IMR-90 (cell line): ENCODE measurements at regions not wholly inside any gene's neighbourhood (a gene's known extent, or its start where the extent isn't known, plus 50 kb on each side); places are given as distances from the start of the nearest gene placed in this dataset.

ENCODE experiments used
- ATAC-seq: fragments of 200-7000 bp; cut with Tn5 transposase; 2 replicates; pipeline ENCODE4 v1.9.1; 2020; ENCODE audit warnings: low read depth, mild to moderate bottlenecking, moderate library complexity
- BruUV-seq: library from RNA; stranded (reverse); fragments of 400-500 nt; replicated peaks from 2 replicates; lab custom pipeline; 2021; lab: Mats Ljungman, UMichigan
- CTCF ChIA-PET: fragments of 300-600 bp; formaldehyde crosslinking; extraction: SDS; loops from one replicate; lab custom pipeline; 2021; ENCODE audit warnings: antibody characterized with exemption; lab: Yijun Ruan, JAX
- POLR2A ChIA-PET: fragments of 300-600 bp; sonication (Branson Sonifier 250); formaldehyde crosslinking; loops from one replicate; lab custom pipeline; 2022; ENCODE audit warnings: antibody characterized with exemption; ENCODE audit not compliant: unreplicated experiment; lab: Charles Lee
- DNase-seq: peaks from one replicate; pipeline ENCODE4 v3.0.0; 2013
- H2AFZ ChIP-seq: replicated peaks from 2 replicates; pipeline ENCODE3; 2013; ENCODE audit warnings: low read length, mild to moderate bottlenecking; ENCODE audit not compliant: poor library complexity
- H2AK5ac ChIP-seq: 2 replicates; pipeline ENCODE4 v1.6.1; 2013; ENCODE audit warnings: low read depth, low read length, inconsistent platforms
- H2AK9ac ChIP-seq: replicated peaks from 2 replicates; pipeline ENCODE3; 2013; ENCODE audit warnings: mild to moderate bottlenecking, low read depth, low read length, moderate library complexity; ENCODE audit not compliant: poor library complexity
- H2BK120ac ChIP-seq: 2 replicates; pipeline ENCODE4 v1.6.1; 2013; ENCODE audit warnings: low read depth, low read length, inconsistent platforms
- H2BK15ac ChIP-seq: 3 replicates; pipeline ENCODE4 v1.6.1; 2013; ENCODE audit warnings: low read depth, low read length, inconsistent platforms
- H2BK20ac ChIP-seq: 2 replicates; pipeline ENCODE4 v1.6.1; 2013; ENCODE audit warnings: low read depth, mild to moderate bottlenecking, inconsistent platforms, low read length, moderate library complexity
- H2BK5ac ChIP-seq: 2 replicates; pipeline ENCODE4 v1.6.1; 2013; ENCODE audit warnings: mild to moderate bottlenecking, low read depth, low read length, inconsistent platforms; ENCODE audit not compliant: poor library complexity, severe bottlenecking
- H3K14ac ChIP-seq: replicated peaks from 2 replicates; pipeline ENCODE4 v1.6.1; 2013; ENCODE audit warnings: low read depth, low read length, inconsistent platforms
- H3K18ac ChIP-seq: 2 replicates; pipeline ENCODE4 v1.6.1; 2013; ENCODE audit warnings: low read depth, low read length, control low read depth
- H3K23ac ChIP-seq: 2 replicates; pipeline ENCODE4 v1.6.1; 2013; ENCODE audit warnings: low read depth, low read length, inconsistent platforms
- H3K27ac ChIP-seq: 2 replicates; pipeline ENCODE4 v1.5.1; 2013; ENCODE audit warnings: mild to moderate bottlenecking, control low read depth, low read length; ENCODE audit not compliant: insufficient read depth
- H3K27me3 ChIP-seq: 2 replicates; pipeline ENCODE4 v1.6.1; 2013; ENCODE audit warnings: low read length; ENCODE audit not compliant: control insufficient read depth, insufficient read depth
- H3K36me3 ChIP-seq: 2 replicates; pipeline ENCODE4 v1.6.1; 2013; ENCODE audit warnings: low read length, mixed read lengths; ENCODE audit not compliant: control insufficient read depth, insufficient read depth
- H3K4ac ChIP-seq: 2 replicates; pipeline ENCODE4 v1.6.1; 2013; ENCODE audit warnings: low read depth, low read length, inconsistent platforms
- H3K4me1 ChIP-seq: 2 replicates; pipeline ENCODE4 v1.6.1; 2013; ENCODE audit warnings: low read length, mixed read lengths; ENCODE audit not compliant: control insufficient read depth, insufficient read depth
- H3K4me2 ChIP-seq: 2 replicates; pipeline ENCODE4 v1.6.1; 2013; ENCODE audit warnings: low read depth, mild to moderate bottlenecking, control low read depth, low read length, moderate library complexity
- H3K4me3 ChIP-seq: 2 replicates; pipeline ENCODE4 v1.5.1; 2013; ENCODE audit warnings: low read depth, mild to moderate bottlenecking, control low read depth, low read length, moderate library complexity; ENCODE audit not compliant: insufficient read depth
- H3K56ac ChIP-seq: 2 replicates; pipeline ENCODE4 v1.6.1; 2013; ENCODE audit warnings: low read length, inconsistent platforms; ENCODE audit not compliant: insufficient read depth; ENCODE audit errors: extremely low read depth
- H3K79me1 ChIP-seq, 2 experiments: 2 replicates each; pipeline ENCODE4 v1.6.1; 2013; ENCODE audit warnings: low read length in 2 of 2, inconsistent platforms in 1 of 2, low read depth in 1 of 2
- H3K9ac ChIP-seq: 2 replicates; pipeline ENCODE4 v1.6.1; 2013; ENCODE audit warnings: low read depth, low read length, control low read depth
- H3K9me1 ChIP-seq: 2 replicates; pipeline ENCODE4 v1.6.1; 2013; ENCODE audit warnings: low read length, inconsistent platforms; ENCODE audit not compliant: insufficient read depth
- H3K9me3 ChIP-seq: 2 replicates; pipeline ENCODE4 v1.6.1; 2013; ENCODE audit warnings: low read length; ENCODE audit not compliant: control insufficient read depth, insufficient read depth
- H4K20me1 ChIP-seq: 2 replicates; pipeline ENCODE4 v1.6.1; 2013; ENCODE audit warnings: low read length, inconsistent platforms; ENCODE audit not compliant: insufficient read depth
- H4K5ac ChIP-seq: 2 replicates; pipeline ENCODE4 v1.6.1; 2013; ENCODE audit warnings: mild to moderate bottlenecking, low read depth, low read length, control low read depth
- H4K8ac ChIP-seq, 2 experiments: 2 replicates each; pipeline ENCODE4 v1.6.1; 2013; ENCODE audit warnings: low read depth in 2 of 2, low read length in 2 of 2, control low read depth in 1 of 2, inconsistent platforms in 1 of 2
- H4K91ac ChIP-seq: 2 replicates; pipeline ENCODE4 v1.6.1; 2013; ENCODE audit warnings: low read depth, low read length, inconsistent platforms; ENCODE audit not compliant: insufficient read depth
- BHLHE40 ChIP-seq: fragments of 150-350 bp; IDR thresholded peaks from 2 replicates; pipeline ENCODE4 v1.6.1; 2016; ENCODE audit warnings: mild to moderate bottlenecking, low read depth, low read length
- CEBPB ChIP-seq: IDR thresholded peaks from 2 replicates; pipeline ENCODE4 v1.6.1; 2012; ENCODE audit warnings: low read depth, low read length, improper control_type of control experiment
- CHD1 ChIP-seq: IDR thresholded peaks from 2 replicates; pipeline ENCODE4 v1.6.1; 2012; ENCODE audit warnings: low read depth, low read length, improper control_type of control experiment
- CTCF ChIP-seq: conservative IDR thresholded peaks from 2 replicates; pipeline ENCODE4 v1.5.1; 2012; ENCODE audit warnings: mild to moderate bottlenecking, low read depth, low read length, improper control_type of control experiment
- FOS ChIP-seq: fragments of 150-350 bp; IDR thresholded peaks from 2 replicates; pipeline ENCODE4 v1.6.1; 2016; ENCODE audit warnings: low read depth, low read length
- MAFK ChIP-seq: IDR thresholded peaks from 2 replicates; pipeline ENCODE4 v1.6.1; 2012; ENCODE audit warnings: low read depth, low read length, improper control_type of control experiment
- MAZ ChIP-seq: IDR thresholded peaks from 2 replicates; pipeline ENCODE4 v1.6.1; 2012; ENCODE audit warnings: low read depth, mild to moderate bottlenecking, low read length, improper control_type of control experiment, moderate library complexity, borderline replicate concordance
- MXI1 ChIP-seq: IDR thresholded peaks from 2 replicates; pipeline ENCODE4 v1.6.1; 2012; ENCODE audit warnings: low read depth, mild to moderate bottlenecking, low read length, moderate library complexity, borderline replicate concordance
- NFE2L2 ChIP-seq: fragments of 150-350 bp; IDR thresholded peaks from 2 replicates; pipeline ENCODE4 v1.6.1; 2016; ENCODE audit warnings: low read depth, mild to moderate bottlenecking, low read length
- POLR2A ChIP-seq: IDR thresholded peaks from 2 replicates; pipeline ENCODE4 v1.6.1; 2012; ENCODE audit warnings: mild to moderate bottlenecking, low read depth, low read length
- RAD21 ChIP-seq: IDR thresholded peaks from 2 replicates; pipeline ENCODE4 v1.6.1; 2012; ENCODE audit warnings: low read length, improper control_type of control experiment
- RCOR1 ChIP-seq: IDR thresholded peaks from 2 replicates; pipeline ENCODE4 v1.6.1; 2012; ENCODE audit warnings: mild to moderate bottlenecking, low read length, improper control_type of control experiment; ENCODE audit not compliant: insufficient replicate concordance
- RFX5 ChIP-seq: IDR thresholded peaks from 2 replicates; pipeline ENCODE4 v1.8.0; 2012; ENCODE audit warnings: low read depth, mild to moderate bottlenecking, low read length, moderate library complexity
- SMC3 ChIP-seq: fragments of 150-350 bp; IDR thresholded peaks from 2 replicates; pipeline ENCODE4 v1.6.1; 2016; ENCODE audit warnings: low read depth, mild to moderate bottlenecking, antibody characterized with exemption, low read length, moderate library complexity
- WGBS, 2 experiments: methylation state at CpG; one replicate each; pipeline versions ENCODE4 v1.1.5 to v1.1.7; 2013; ENCODE audit warnings: missing lambda C conversion rate in 2 of 2; ENCODE audit not compliant: insufficient read length in 1 of 2; ENCODE audit errors: extremely low coverage in 2 of 2; 5-methylcytosine and 5-hydroxymethylcytosine counted together
- dilution Hi-C: fragments of 300-500 bp; cut with HindIII; formaldehyde crosslinking; loops from one replicate; pipeline ENCODE4 v1.14.3; 2018; ENCODE audit warnings: low sequenced_read_pairs; ENCODE audit not compliant: unreplicated experiment
- in situ Hi-C: fragments of 300-500 bp; cut with MboI; formaldehyde crosslinking; loops from 3 replicates; pipeline ENCODE4 v1.14.3; 2019; ENCODE audit warnings: low sequenced_read_pairs, inconsistent platforms, mixed read lengths
- intact Hi-C: fragments of 100-400 bp; cut with micrococcal nuclease; formaldehyde crosslinking; loops from 2 replicates; pipeline ENCODE4 v1.10.0; 2022
- TF ChIP-seq, protein P1 (sequence below): fragments of 150-350 bp; IDR thresholded peaks from 2 replicates; pipeline ENCODE4 v1.6.1; 2017; ENCODE audit warnings: mild to moderate bottlenecking, antibody characterized with exemption, low read length, low read depth
- TF ChIP-seq, protein P2 (sequence below): fragments of 150-350 bp; IDR thresholded peaks from 2 replicates; pipeline ENCODE4 v1.6.1; 2016; ENCODE audit warnings: low read depth, mild to moderate bottlenecking, low read length, moderate library complexity, borderline replicate concordance

DNA sequence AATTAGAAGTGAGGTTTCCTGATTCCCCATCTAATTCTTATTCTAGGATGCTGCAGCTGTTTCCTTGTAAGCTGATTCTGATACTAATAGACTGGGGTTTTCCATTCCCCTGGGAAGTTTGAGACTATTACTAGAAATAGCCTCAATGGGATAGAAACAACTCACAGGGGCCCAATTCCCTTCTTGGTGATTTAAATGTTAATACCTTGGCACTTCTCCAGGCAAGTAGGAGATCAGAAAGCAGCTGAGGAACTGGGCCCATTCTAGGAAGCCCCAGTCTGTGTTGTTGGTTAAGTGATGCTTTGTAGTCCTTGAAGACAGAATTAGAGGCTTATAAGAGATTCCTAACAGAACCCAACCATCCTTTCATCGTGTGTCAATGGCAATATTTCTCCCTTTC, 407.0 kb upstream of the SEL1L start:
- H3K9me3 ChIP-seq: peaks cover 8% of the 10 kb centered on the region
- DNase-seq (no peak), ATAC-seq (no peak)
- ChIA-PET POLR2A (no interaction called here), CTCF (no interaction called here)
- dilution Hi-C loops: no loop called here
- H3K4ac ChIP-seq: no peak overlapping the region
- no peak overlapping the region for H4K91ac ChIP-seq
- H3K14ac ChIP-seq: no peak overlapping the region
- intact Hi-C loops: no loop called here
- H3K4me2 ChIP-seq: no peak overlapping the region
- BruUV-seq: no TSS peak
- no peak overlapping the region for H4K5ac ChIP-seq
- H3K18ac ChIP-seq: no peak overlapping the region
- H3K27ac ChIP-seq: no peak overlapping the region
- H2AK5ac ChIP-seq: no peak overlapping the region
- no peak overlapping the region for H3K23ac ChIP-seq
- TF ChIP-seq CHD1 (no peak), RCOR1 (no peak), RAD21 (no peak), MAFK (no peak), BHLHE40 (no peak), MXI1 (no peak), POLR2A (no peak), MAZ (no peak), CEBPB (no peak), SMC3 (no peak), CTCF (no peak), RFX5 (no peak), FOS (no peak), NFE2L2 (no peak)
- TF ChIP-seq, protein P1, sequence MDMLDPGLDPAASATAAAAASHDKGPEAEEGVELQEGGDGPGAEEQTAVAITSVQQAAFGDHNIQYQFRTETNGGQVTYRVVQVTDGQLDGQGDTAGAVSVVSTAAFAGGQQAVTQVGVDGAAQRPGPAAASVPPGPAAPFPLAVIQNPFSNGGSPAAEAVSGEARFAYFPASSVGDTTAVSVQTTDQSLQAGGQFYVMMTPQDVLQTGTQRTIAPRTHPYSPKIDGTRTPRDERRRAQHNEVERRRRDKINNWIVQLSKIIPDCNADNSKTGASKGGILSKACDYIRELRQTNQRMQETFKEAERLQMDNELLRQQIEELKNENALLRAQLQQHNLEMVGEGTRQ: no peak
- TF ChIP-seq, protein P2, sequence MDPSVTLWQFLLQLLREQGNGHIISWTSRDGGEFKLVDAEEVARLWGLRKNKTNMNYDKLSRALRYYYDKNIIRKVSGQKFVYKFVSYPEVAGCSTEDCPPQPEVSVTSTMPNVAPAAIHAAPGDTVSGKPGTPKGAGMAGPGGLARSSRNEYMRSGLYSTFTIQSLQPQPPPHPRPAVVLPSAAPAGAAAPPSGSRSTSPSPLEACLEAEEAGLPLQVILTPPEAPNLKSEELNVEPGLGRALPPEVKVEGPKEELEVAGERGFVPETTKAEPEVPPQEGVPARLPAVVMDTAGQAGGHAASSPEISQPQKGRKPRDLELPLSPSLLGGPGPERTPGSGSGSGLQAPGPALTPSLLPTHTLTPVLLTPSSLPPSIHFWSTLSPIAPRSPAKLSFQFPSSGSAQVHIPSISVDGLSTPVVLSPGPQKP: no peak
- H3K9me1 ChIP-seq: no peaks in the 10 kb centered on the region
- H3K4me1 ChIP-seq: no peaks in the 10 kb centered on the region
- no peak overlapping the region for H2BK5ac ChIP-seq
- no peaks in the 10 kb centered on the region for H3K36me3 ChIP-seq
- H2BK120ac ChIP-seq: no peak overlapping the region
- no peak overlapping the region for H2BK15ac ChIP-seq
- WGBS, 2 experiments: no CpG with 5 or more reads among the region's 1 CpG
- no peaks in the 10 kb centered on the region for H4K20me1 ChIP-seq
- no peak overlapping the region for H3K9ac ChIP-seq
- in situ Hi-C loops: no loop called here
- no peak overlapping the region for H3K56ac ChIP-seq
- H3K79me1 ChIP-seq: no peaks in the 10 kb centered on the region
- H4K8ac ChIP-seq: no peak overlapping the region
- H2AK9ac ChIP-seq: no peak overlapping the region
- no peak overlapping the region for H2AFZ ChIP-seq
- H3K4me3 ChIP-seq: no peak overlapping the region
- no peak overlapping the region for H2BK20ac ChIP-seq
- no peaks in the 10 kb centered on the region for H3K27me3 ChIP-seq
